Liver (tissue), 8 donors: ENCODE measurements at regions not wholly inside any gene's neighbourhood (a gene's known extent, or its start where the extent isn't known, plus 50 kb on each side); places are given as distances from the start of the nearest gene placed in this dataset.

Source experiments
- DNase-seq: peaks from one replicate; pipeline ENCODE4 v3.0.0-alpha.2; 2017; ENCODE audit warnings: low spot score
- H3K27ac ChIP-seq, 2 donors: one replicate each; pipeline ENCODE4 v1.7.0; 2013; ENCODE audit warnings: inconsistent platforms in 2 of 2, low read length in 2 of 2, control low read depth in 1 of 2, low read depth in 1 of 2, mild to moderate bottlenecking in 1 of 2
- H3K27me3 ChIP-seq, 4 donors: one replicate each; pipeline versions ENCODE4 v1.6.1 to v1.7.0; 2013; ENCODE audit warnings: low read length in 3 of 4, inconsistent platforms in 1 of 4, mild to moderate bottlenecking in 1 of 4, moderate library complexity in 1 of 4; ENCODE audit not compliant: control insufficient read depth in 4 of 4, insufficient read depth in 4 of 4
- H3K36me3 ChIP-seq, 4 donors: one replicate each; pipeline versions ENCODE4 v1.6.1 to v1.7.0; 2013; ENCODE audit warnings: low read length in 3 of 4, mild to moderate bottlenecking in 3 of 4, low read depth in 1 of 4, moderate library complexity in 1 of 4; ENCODE audit not compliant: control insufficient read depth in 4 of 4, insufficient read depth in 3 of 4
- H3K4me1 ChIP-seq, 4 donors: one replicate each; pipeline versions ENCODE4 v1.6.1 to v1.7.0; 2013; ENCODE audit warnings: low read length in 3 of 4, mild to moderate bottlenecking in 3 of 4, moderate library complexity in 1 of 4; ENCODE audit not compliant: control insufficient read depth in 4 of 4, insufficient read depth in 4 of 4
- H3K4me3 ChIP-seq, 3 donors: one replicate each; pipeline versions ENCODE4 v1.6.1 to v1.7.0; 2013; ENCODE audit warnings: low read length in 3 of 3, control low read depth in 1 of 3, low read depth in 1 of 3, mild to moderate bottlenecking in 1 of 3
- H3K9ac ChIP-seq, 2 donors: one replicate each; pipeline ENCODE4 v1.7.0; 2013; ENCODE audit warnings: low read length in 2 of 2, mild to moderate bottlenecking in 2 of 2, moderate library complexity in 2 of 2, control low read depth in 1 of 2, low read depth in 1 of 2
- H3K9me3 ChIP-seq, 4 donors: one replicate each; pipeline versions ENCODE4 v1.6.1 to v1.7.0; 2013; ENCODE audit warnings: low read length in 3 of 4; ENCODE audit not compliant: control insufficient read depth in 4 of 4
- CTCF ChIP-seq: fragments of 150-350 bp; IDR thresholded peaks from 2 replicates; pipeline ENCODE4 v1.5.1; 2017; ENCODE audit warnings: improper control_type of control experiment, low read depth, low read length; ENCODE audit not compliant: missing input control
- FOXA1 ChIP-seq: IDR thresholded peaks from 2 replicates; pipeline ENCODE4 v1.6.1; 2016; ENCODE audit warnings: antibody characterized with exemption
- FOXA2 ChIP-seq: IDR thresholded peaks from 2 replicates; pipeline ENCODE4 v1.6.1; 2016; ENCODE audit warnings: antibody characterized with exemption
- HNF4A ChIP-seq, 2 donors: conservative IDR thresholded peaks; 2 replicates each; pipeline ENCODE4 v1.6.1; 2016; ENCODE audit warnings: antibody characterized with exemption in 2 of 2, mild to moderate bottlenecking in 2 of 2
- HNF4G ChIP-seq: IDR thresholded peaks from 2 replicates; pipeline ENCODE4 v1.6.1; 2016; ENCODE audit warnings: antibody characterized with exemption
- JUND ChIP-seq, 2 donors: IDR thresholded peaks; 2 replicates each; pipeline ENCODE4 v1.6.1; 2016; ENCODE audit warnings: antibody characterized with exemption in 2 of 2
- NR2F2 ChIP-seq: IDR thresholded peaks from 2 replicates; pipeline ENCODE4 v1.6.1; 2016; ENCODE audit warnings: antibody characterized with exemption
- RAD21 ChIP-seq, 2 donors: IDR thresholded peaks; 2 replicates each; pipeline ENCODE4 v1.6.1; 2016; ENCODE audit warnings: antibody characterized with exemption in 2 of 2, mild to moderate bottlenecking in 2 of 2
- REST ChIP-seq: IDR thresholded peaks from 2 replicates; pipeline ENCODE4 v1.6.1; 2016; ENCODE audit warnings: antibody characterized with exemption, mild to moderate bottlenecking
- SP1 ChIP-seq: IDR thresholded peaks from 2 replicates; pipeline ENCODE4 v1.6.1; 2018; ENCODE audit warnings: antibody characterized with exemption, mild to moderate bottlenecking
- TAF1 ChIP-seq: conservative IDR thresholded peaks from 2 replicates; pipeline ENCODE4 v1.6.1; 2016; ENCODE audit warnings: antibody characterized with exemption, mild to moderate bottlenecking
- ZBTB33 ChIP-seq: IDR thresholded peaks from 2 replicates; pipeline ENCODE4 v1.6.1; 2016; ENCODE audit warnings: antibody characterized with exemption
- WGBS: extraction: QIAGEN DNeasy Blood & Tissue Kit; methylation state at CpG from one replicate; pipeline ENCODE4 v1.1.7; 2013; 5-methylcytosine and 5-hydroxymethylcytosine counted together
- donor health status: healthy.
- donor health status: healthy.
- donor health status: healthy.
- donor health status: healthy.
- donor health status: healthy.

GRCh38 chr15:92707880-92708551 lies 52.4 kb upstream of the FAM174B start (continued):
- TF ChIP-seq REST (no peak), ZBTB33 (no peak), NR2F2 (no peak), FOXA2 (no peak), RAD21 (IDR thresholded peaks at IDR 0.05) (no peak), HNF4G (no peak)

- H3K27me3 ChIP-seq, result no peaks in the 10 kb centered on the region
- H3K4me3 ChIP-seq, result no peak overlapping the region
- H3K4me1 ChIP-seq, result no peaks in the 10 kb centered on the region
- no peak overlapping the region for H3K27ac ChIP-seq
- no peaks in the 10 kb centered on the region for H3K36me3 ChIP-seq
- H3K9me3 ChIP-seq, result no peaks in the 10 kb centered on the region
- H3K9ac ChIP-seq, result no peak overlapping the region
- DNase-seq, result no peak
- WGBS, result 79% methylated on average over 4 of the region's 4 CpGs
- TF ChIP-seq SP1 (no peak), REST (no peak), TAF1 (no peak), JUND (IDR thresholded peaks at IDR 0.05) (no peak), ZBTB33 (no peak), HNF4G (no peak), HNF4A (conservative IDR thresholded peaks at IDR 0.05) (no peak), CTCF (no peak), FOXA1 (no peak), FOXA2 (no peak)
These were observed 53.1 kb upstream of the FAM174B start for GRCh38 chr15:92708635-92709034.
